ENCODE measurements at regions not wholly inside any gene's neighbourhood (a gene's known extent, or its start where the extent isn't known, plus 50 kb on each side); places are given as distances from the start of the nearest gene placed in this dataset.

DNA sequence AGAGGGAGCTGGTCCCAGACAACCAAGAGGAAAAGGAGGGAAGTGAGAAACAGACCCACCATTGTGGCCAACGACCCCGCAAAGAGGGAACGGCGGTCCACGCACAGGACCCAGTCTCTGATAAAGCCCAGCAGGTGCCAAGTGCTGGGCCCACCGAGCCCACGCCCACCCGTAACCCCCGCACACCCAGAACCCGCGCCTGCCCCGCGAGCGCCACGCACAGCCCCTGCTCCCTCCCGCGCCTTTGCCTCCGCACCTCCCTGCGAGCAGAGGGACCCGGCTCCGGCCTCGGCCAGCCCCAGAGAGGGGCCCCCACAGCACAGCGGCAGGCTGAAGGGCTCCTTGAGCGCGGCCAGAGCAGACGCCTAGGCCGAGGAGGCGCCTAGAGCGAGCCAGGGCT is 1192.2 kb downstream of the PCDH17 start:
- no peaks in the 10 kb centered on the region for H3K4me1 ChIP-seq
- 93 to 97% (median 94%) methylated on average over 22 to 29 of the region's 29 CpGs for WGBS, 3 donors
- no peak for ATAC-seq
- intact Hi-C loops (cut with DNase I), result no loop called here
- no peaks in the 10 kb centered on the region for H3K36me3 ChIP-seq (ENCODE audit: insufficient read depth in 1 of 2, low read depth in 1 of 2)
- no peak overlapping the region for H3K27ac ChIP-seq
- no peaks in the 10 kb centered on the region for H3K9me3 ChIP-seq
- H3K27me3 ChIP-seq (ENCODE audit: insufficient read depth in 3 of 3, low read length in 2 of 3), result no peaks in the 10 kb centered on the region
- DNase-seq, result no peak
- TF ChIP-seq, protein P1, sequence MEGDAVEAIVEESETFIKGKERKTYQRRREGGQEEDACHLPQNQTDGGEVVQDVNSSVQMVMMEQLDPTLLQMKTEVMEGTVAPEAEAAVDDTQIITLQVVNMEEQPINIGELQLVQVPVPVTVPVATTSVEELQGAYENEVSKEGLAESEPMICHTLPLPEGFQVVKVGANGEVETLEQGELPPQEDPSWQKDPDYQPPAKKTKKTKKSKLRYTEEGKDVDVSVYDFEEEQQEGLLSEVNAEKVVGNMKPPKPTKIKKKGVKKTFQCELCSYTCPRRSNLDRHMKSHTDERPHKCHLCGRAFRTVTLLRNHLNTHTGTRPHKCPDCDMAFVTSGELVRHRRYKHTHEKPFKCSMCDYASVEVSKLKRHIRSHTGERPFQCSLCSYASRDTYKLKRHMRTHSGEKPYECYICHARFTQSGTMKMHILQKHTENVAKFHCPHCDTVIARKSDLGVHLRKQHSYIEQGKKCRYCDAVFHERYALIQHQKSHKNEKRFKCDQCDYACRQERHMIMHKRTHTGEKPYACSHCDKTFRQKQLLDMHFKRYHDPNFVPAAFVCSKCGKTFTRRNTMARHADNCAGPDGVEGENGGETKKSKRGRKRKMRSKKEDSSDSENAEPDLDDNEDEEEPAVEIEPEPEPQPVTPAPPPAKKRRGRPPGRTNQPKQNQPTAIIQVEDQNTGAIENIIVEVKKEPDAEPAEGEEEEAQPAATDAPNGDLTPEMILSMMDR (IDR thresholded peaks at IDR 0.05), result no peak
- no peak overlapping the region for H3K4me3 ChIP-seq

DNA sequence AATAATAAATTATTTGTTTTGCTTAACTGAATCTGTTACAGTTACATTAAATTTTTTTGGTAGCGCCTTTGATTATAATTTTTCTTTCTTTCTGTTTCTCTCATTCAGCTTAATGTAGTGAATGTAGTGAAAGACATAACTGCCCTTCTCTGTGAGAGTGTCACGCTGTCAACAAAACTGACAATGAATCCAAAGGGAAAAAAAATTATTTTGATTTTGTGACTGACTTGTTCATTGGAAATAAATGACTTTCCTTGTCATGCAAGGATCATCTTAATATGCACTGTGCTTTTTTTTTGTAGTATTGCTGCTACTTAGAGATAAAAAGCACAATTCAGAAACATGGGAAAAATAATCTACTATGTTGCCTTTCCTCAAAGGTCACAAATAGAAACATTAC is 1196.4 kb downstream of the PCDH17 start:
- TF ChIP-seq, protein P1 (IDR thresholded peaks at IDR 0.05), result no peak
- intact Hi-C loops (cut with DNase I), result no loop called here
- DNase-seq (no peak), ATAC-seq (no peak)
- H3K36me3 ChIP-seq (ENCODE audit: insufficient read depth in 1 of 2, low read depth in 1 of 2), result no peaks in the 10 kb centered on the region
- no peak overlapping the region for H3K4me3 ChIP-seq
- WGBS, 3 donors, result 91 to 93% (median 91%) methylated on average over 2 of the region's 2 CpGs
- no peaks in the 10 kb centered on the region for H3K9me3 ChIP-seq
- no peak overlapping the region for H3K27ac ChIP-seq
- no peaks in the 10 kb centered on the region for H3K27me3 ChIP-seq (ENCODE audit: insufficient read depth in 3 of 3, low read length in 2 of 3)
- H3K4me1 ChIP-seq, result no peaks in the 10 kb centered on the region

DNA sequence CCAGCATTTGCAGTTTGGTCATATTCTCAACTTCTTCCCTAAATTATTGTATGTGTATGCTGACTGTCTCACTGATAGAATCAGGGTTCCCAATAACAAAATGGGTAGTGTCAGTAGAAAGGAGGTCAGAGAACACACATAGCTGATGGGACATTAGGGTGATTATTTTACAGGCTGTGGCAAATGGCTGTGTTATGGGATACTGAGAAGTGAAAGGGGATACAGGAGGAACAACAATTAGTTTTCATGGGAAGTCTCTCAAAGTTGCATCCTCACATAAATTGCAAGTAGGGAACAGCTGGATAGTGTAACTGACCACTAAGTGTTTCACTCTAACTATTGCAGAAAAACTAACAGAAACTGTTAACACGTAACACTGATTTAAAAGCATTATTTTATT is 1199.3 kb downstream of the PCDH17 start:
- TF ChIP-seq, protein P1 (IDR thresholded peaks at IDR 0.05), result no peak
- ATAC-seq (no peak), DNase-seq (no peak)
- Histone ChIP-seq H3K27ac (no peak overlapping the region), H3K4me3 (no peak overlapping the region), H3K36me3 (ENCODE audit: insufficient read depth in 1 of 2, low read depth in 1 of 2) (no peaks in the 10 kb centered on the region), H3K9me3 (no peaks in the 10 kb centered on the region), H3K27me3 (ENCODE audit: insufficient read depth in 3 of 3, low read length in 2 of 3) (no peaks in the 10 kb centered on the region), H3K4me1 (no peaks in the 10 kb centered on the region)
- intact Hi-C loops (cut with DNase I), result no loop called here
- WGBS, 3 donors, result 24 to 55% (median 24%) methylated on average over 1 of the region's 1 CpG

DNA sequence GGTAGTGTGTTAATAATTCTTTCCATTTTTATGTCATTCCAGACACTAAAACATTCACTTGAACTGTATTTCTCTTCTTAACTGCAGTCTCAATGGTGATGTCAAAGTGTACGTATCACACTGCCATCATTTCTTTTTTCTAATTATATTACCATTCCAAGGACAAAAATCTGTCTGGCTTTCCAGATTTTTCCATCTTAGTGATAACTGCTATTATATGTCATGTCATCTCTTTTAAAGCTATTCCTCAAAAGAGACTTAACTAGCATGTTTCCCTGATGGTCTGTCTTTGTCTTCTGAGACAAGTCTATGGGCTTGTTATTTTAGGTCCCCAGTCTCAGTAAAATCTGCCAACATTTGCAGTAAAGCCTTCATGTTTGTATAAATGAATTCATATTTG is 1207.1 kb downstream of the PCDH17 start:
- no peak overlapping the region for H3K27ac ChIP-seq
- H3K36me3 ChIP-seq (ENCODE audit: insufficient read depth in 1 of 2, low read depth in 1 of 2), result no peaks in the 10 kb centered on the region
- TF ChIP-seq, protein P1 (IDR thresholded peaks at IDR 0.05), result no peak
- intact Hi-C loops (cut with DNase I), result no loop called here
- no peaks in the 10 kb centered on the region for H3K27me3 ChIP-seq (ENCODE audit: insufficient read depth in 3 of 3, low read length in 2 of 3)
- H3K4me1 ChIP-seq, result no peaks in the 10 kb centered on the region
- WGBS, 3 donors, result 78 to 88% (median 81%) methylated on average over 1 of the region's 1 CpG
- DNase-seq (no peak), ATAC-seq (no peak)
- H3K4me3 ChIP-seq, result no peak overlapping the region
- H3K9me3 ChIP-seq, result no peaks in the 10 kb centered on the region

DNA sequence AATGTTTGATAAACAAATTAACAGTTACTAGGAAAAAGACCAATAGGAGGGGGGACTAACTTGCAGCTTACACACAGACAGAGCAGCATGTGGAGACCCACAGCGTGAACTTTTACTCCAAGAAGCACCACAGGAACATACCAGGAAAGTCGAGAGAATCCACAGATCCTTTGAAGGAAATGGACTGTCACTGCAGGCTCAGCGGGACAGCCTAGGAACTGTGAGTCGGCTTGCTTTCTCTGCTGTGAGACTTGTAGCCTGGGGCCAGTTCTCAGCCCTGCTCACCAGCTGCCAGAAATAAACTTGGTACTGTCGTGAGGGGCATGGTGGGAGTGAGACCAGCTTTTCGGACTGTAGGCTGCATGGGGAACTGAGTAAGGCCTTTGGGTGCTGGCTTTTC is 1211.5 kb downstream of the PCDH17 start:
- Histone ChIP-seq H3K9me3 (no peaks in the 10 kb centered on the region), H3K4me1 (no peaks in the 10 kb centered on the region), H3K4me3 (no peak overlapping the region), H3K27me3 (ENCODE audit: insufficient read depth in 3 of 3, low read length in 2 of 3) (no peaks in the 10 kb centered on the region), H3K27ac (no peak overlapping the region), H3K36me3 (ENCODE audit: insufficient read depth in 1 of 2, low read depth in 1 of 2) (no peaks in the 10 kb centered on the region)
- no peak for ATAC-seq
- intact Hi-C loops (cut with DNase I), result no loop called here
- WGBS, 3 donors, result 86 to 93% (median 89%) methylated on average over 6 of the region's 6 CpGs
- TF ChIP-seq, protein P1 (IDR thresholded peaks at IDR 0.05), result no peak
- DNase-seq, result no peak

Data from psoas muscle (tissue), 7 donors.